Hematopoietic multipotent progenitor cell treated with erythropoietin and hydrocortisone succinate and interleukin-3 and kit ligand, for 17 days (in vitro differentiated cells): ENCODE measurements at regions not wholly inside any gene's neighbourhood (a gene's known extent, or its start where the extent isn't known, plus 50 kb on each side); places are given as distances from the start of the nearest gene placed in this dataset.
"Not testable (repeated sequence)": the region's sequence is repeated elsewhere in the genome, so short reads cannot be mapped to it uniquely, and the experiment has no call there.

ENCODE experiments used
- DNase-seq: peaks from one replicate; pipeline ENCODE4 v3.0.0-alpha.2; 2015; ENCODE audit warnings: low spot score

GRCh38 chr13:50485979-50486935 is 357.2 kb downstream of the DLEU7 start:
- DNase-seq: no peak

GRCh38 chr13:50493683-50494082 is 349.8 kb downstream of the DLEU7 start:
- no peak for DNase-seq

- no peak for DNase-seq
These were observed 349.4 kb downstream of the DLEU7 start for GRCh38 chr13:50494138-50494537.

GRCh38 chr13:50503212-50503611 is 340.3 kb downstream of the DLEU7 start:
- not testable (repeated sequence) for DNase-seq

GRCh38 chr13:50509167-50509566 is 334.3 kb downstream of the DLEU7 start:
- no peak for DNase-seq

- DNase-seq: no peak
These were observed 333.6 kb downstream of the DLEU7 start for GRCh38 chr13:50509771-50510441.

- DNase-seq: not testable (repeated sequence)
These were observed 332.5 kb downstream of the DLEU7 start for GRCh38 chr13:50510885-50511545.

GRCh38 chr13:50511877-50512341 is 331.6 kb downstream of the DLEU7 start:
- no peak for DNase-seq

- no peak for DNase-seq
These were observed 330.8 kb downstream of the DLEU7 start for GRCh38 chr13:50512474-50513299.

- DNase-seq: no peak
These were observed 330.1 kb downstream of the DLEU7 start for GRCh38 chr13:50513300-50513877.

- DNase-seq: no peak
These were observed 329.2 kb downstream of the DLEU7 start for GRCh38 chr13:50514249-50514648.

GRCh38 chr13:50518131-50518530 is 325.4 kb downstream of the DLEU7 start:
- DNase-seq: no peak

GRCh38 chr13:50518781-50519201 is 324.7 kb downstream of the DLEU7 start:
- DNase-seq: no peak

GRCh38 chr13:50519866-50520265 is 323.6 kb downstream of the DLEU7 start:
- no peak for DNase-seq

- no peak for DNase-seq
These were observed 322.3 kb downstream of the DLEU7 start for GRCh38 chr13:50521006-50521830.

- no peak for DNase-seq
These were observed 321.7 kb downstream of the DLEU7 start for GRCh38 chr13:50521831-50522149.

- no peak for DNase-seq
These were observed 321.0 kb downstream of the DLEU7 start for GRCh38 chr13:50522506-50522905.

GRCh38 chr13:50523307-50523706 is 320.2 kb downstream of the DLEU7 start:
- DNase-seq: no peak

- DNase-seq: no peak
These were observed 318.9 kb downstream of the DLEU7 start for GRCh38 chr13:50524560-50524959.

GRCh38 chr13:50526661-50527071 is 316.8 kb downstream of the DLEU7 start:
- peak; percentile 12 for DNase-seq
